GM12878 (cell line): ENCODE measurements at regions not wholly inside any gene's neighbourhood (a gene's known extent, or its start where the extent isn't known, plus 50 kb on each side); places are given as distances from the start of the nearest gene placed in this dataset.

Experiments
- ATF7 ChIP-seq: fragments of 450-650 bp; IDR thresholded peaks from 2 replicates; pipeline ENCODE4 v1.6.1; 2016; ENCODE audit warnings: low read depth, mild to moderate bottlenecking
- BACH1 ChIP-seq: fragments of 450-650 bp; IDR thresholded peaks from 2 replicates; pipeline ENCODE4 v1.6.1; 2017; ENCODE audit warnings: mild to moderate bottlenecking, borderline replicate concordance
- CHD1 ChIP-seq: IDR thresholded peaks from 2 replicates; pipeline ENCODE4 v1.6.1; 2012; ENCODE audit warnings: low read depth, low read length, improper control_type of control experiment
- CHD4 ChIP-seq: fragments of 200-600 bp; sonication (generic); IDR thresholded peaks from 2 replicates; pipeline ENCODE4 v1.6.1; 2016; ENCODE audit warnings: mild to moderate bottlenecking
- CREB1 ChIP-seq: IDR thresholded peaks from 2 replicates; pipeline ENCODE4 v1.6.1; 2012; ENCODE audit warnings: low read depth, mild to moderate bottlenecking, inconsistent platforms
- E2F4 ChIP-seq: IDR thresholded peaks from 2 replicates; pipeline ENCODE4 v1.6.1; 2012; ENCODE audit warnings: low read depth, low read length, improper control_type of control experiment
- HSF1 ChIP-seq: fragments of 150-350 bp; IDR thresholded peaks from 2 replicates; pipeline ENCODE4 v1.6.1; 2014; ENCODE audit warnings: mild to moderate bottlenecking, low read depth, low read length
- IRF4 ChIP-seq: IDR thresholded peaks from 2 replicates; pipeline ENCODE4 v1.6.1; 2011; ENCODE audit warnings: low read depth, low read length
- MEF2A ChIP-seq: IDR thresholded peaks from 2 replicates; pipeline ENCODE4 v1.6.1; 2011; ENCODE audit warnings: low read depth, mild to moderate bottlenecking, low read length, moderate library complexity; ENCODE audit not compliant: insufficient read depth
- MEF2B ChIP-seq: fragments of 450-650 bp; IDR thresholded peaks from 2 replicates; pipeline ENCODE4 v1.6.1; 2018; ENCODE audit warnings: mild to moderate bottlenecking, moderate library complexity; ENCODE audit not compliant: partially characterized antibody, poor library complexity, severe bottlenecking
- MTA3 ChIP-seq: IDR thresholded peaks from 2 replicates; pipeline ENCODE4 v1.6.1; 2012; ENCODE audit warnings: low read length, inconsistent platforms, borderline replicate concordance
- MYB ChIP-seq: fragments of 150-350 bp; IDR thresholded peaks from 2 replicates; pipeline ENCODE4 v1.6.1; 2014; ENCODE audit warnings: mild to moderate bottlenecking, low read depth, low read length, borderline replicate concordance
- NR2C1 ChIP-seq: fragments of 450-650 bp; IDR thresholded peaks from 2 replicates; pipeline ENCODE4 v1.6.1; 2017; ENCODE audit warnings: antibody characterized with exemption, mild to moderate bottlenecking, moderate library complexity
- POU2F2 ChIP-seq: IDR thresholded peaks from 3 replicates; pipeline ENCODE4 v1.6.1; 2011; ENCODE audit warnings: low read depth, mild to moderate bottlenecking, low read length, borderline replicate concordance
- RAD51 ChIP-seq: fragments of 450-650 bp; IDR thresholded peaks from 2 replicates; pipeline ENCODE4 v1.6.1; 2016; ENCODE audit warnings: moderate library complexity, mild to moderate bottlenecking, inconsistent platforms
- RELA ChIP-seq: fragments of 450-650 bp; IDR thresholded peaks from 2 replicates; pipeline ENCODE4 v1.8.0; 2014; ENCODE audit warnings: borderline replicate concordance; ENCODE audit not compliant: partially characterized antibody
- SIX5 ChIP-seq: IDR thresholded peaks from 2 replicates; pipeline ENCODE4 v1.6.1; 2011; ENCODE audit warnings: mild to moderate bottlenecking, low read depth, low read length, moderate library complexity; ENCODE audit not compliant: severe bottlenecking
- SP1 ChIP-seq: IDR thresholded peaks from one replicate; pipeline ENCODE4 v1.6.1; 2011; ENCODE audit warnings: low read depth, low read length
- SPI1 ChIP-seq: IDR thresholded peaks from 2 replicates; pipeline ENCODE4 v1.6.1; 2011; ENCODE audit warnings: low read depth, mild to moderate bottlenecking, low read length, moderate library complexity, borderline replicate concordance; ENCODE audit not compliant: insufficient read depth
- SRF ChIP-seq, 2 experiments: IDR thresholded peaks; 2 replicates each; pipeline ENCODE4 v1.6.1; 2011; ENCODE audit warnings: low read depth in 2 of 2, low read length in 2 of 2, mild to moderate bottlenecking in 1 of 2, moderate library complexity in 1 of 2
- TCF7 ChIP-seq: IDR thresholded peaks from 2 replicates; pipeline ENCODE4 v1.6.1; 2014; ENCODE audit warnings: antibody characterized with exemption, borderline replicate concordance
- YBX1 ChIP-seq: fragments of 450-650 bp; IDR thresholded peaks from 2 replicates; pipeline ENCODE4 v1.6.1; 2016; ENCODE audit warnings: antibody characterized with exemption
- ZNF622 ChIP-seq: fragments of 450-650 bp; IDR thresholded peaks from 2 replicates; pipeline ENCODE4 v1.6.1; 2017; ENCODE audit warnings: mild to moderate bottlenecking, inconsistent platforms
- TF ChIP-seq, protein P1 (sequence below): fragments of 450-650 bp; formaldehyde crosslinking; IDR thresholded peaks from 2 replicates; pipeline ENCODE4 v1.5.0; 2022; ENCODE audit warnings: mild to moderate bottlenecking, missing genetic modification characterization
- TF ChIP-seq, protein P2 (sequence below): fragments of 450-650 bp; IDR thresholded peaks from 2 replicates; pipeline ENCODE4 v1.6.1; 2017; ENCODE audit warnings: mild to moderate bottlenecking, low read depth, inconsistent platforms; ENCODE audit not compliant: poor library complexity, severe bottlenecking

- TF ChIP-seq HSF1: no peak
- peak; percentile 92 for TF ChIP-seq ATF7
- TF ChIP-seq, protein P1, sequence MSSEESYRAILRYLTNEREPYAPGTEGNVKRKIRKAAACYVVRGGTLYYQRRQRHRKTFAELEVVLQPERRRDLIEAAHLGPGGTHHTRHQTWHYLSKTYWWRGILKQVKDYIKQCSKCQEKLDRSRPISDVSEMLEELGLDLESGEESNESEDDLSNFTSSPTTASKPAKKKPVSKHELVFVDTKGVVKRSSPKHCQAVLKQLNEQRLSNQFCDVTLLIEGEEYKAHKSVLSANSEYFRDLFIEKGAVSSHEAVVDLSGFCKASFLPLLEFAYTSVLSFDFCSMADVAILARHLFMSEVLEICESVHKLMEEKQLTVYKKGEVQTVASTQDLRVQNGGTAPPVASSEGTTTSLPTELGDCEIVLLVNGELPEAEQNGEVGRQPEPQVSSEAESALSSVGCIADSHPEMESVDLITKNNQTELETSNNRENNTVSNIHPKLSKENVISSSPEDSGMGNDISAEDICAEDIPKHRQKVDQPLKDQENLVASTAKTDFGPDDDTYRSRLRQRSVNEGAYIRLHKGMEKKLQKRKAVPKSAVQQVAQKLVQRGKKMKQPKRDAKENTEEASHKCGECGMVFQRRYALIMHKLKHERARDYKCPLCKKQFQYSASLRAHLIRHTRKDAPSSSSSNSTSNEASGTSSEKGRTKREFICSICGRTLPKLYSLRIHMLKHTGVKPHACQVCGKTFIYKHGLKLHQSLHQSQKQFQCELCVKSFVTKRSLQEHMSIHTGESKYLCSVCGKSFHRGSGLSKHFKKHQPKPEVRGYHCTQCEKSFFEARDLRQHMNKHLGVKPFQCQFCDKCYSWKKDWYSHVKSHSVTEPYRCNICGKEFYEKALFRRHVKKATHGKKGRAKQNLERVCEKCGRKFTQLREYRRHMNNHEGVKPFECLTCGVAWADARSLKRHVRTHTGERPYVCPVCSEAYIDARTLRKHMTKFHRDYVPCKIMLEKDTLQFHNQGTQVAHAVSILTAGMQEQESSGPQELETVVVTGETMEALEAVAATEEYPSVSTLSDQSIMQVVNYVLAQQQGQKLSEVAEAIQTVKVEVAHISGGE: no peak
- TF ChIP-seq E2F4: no peak
- no peak for TF ChIP-seq CHD4
- no peak for TF ChIP-seq ZNF622
- TF ChIP-seq SIX5: no peak
- TF ChIP-seq MEF2B: peak; percentile 63
- 0 out of 2 replicates have a peak, but pooled peaks have one; percentile 13 for TF ChIP-seq BACH1
- TF ChIP-seq CREB1: peak; percentile 79
- no peak for TF ChIP-seq SPI1
- TF ChIP-seq RAD51: peak; percentile 59
- TF ChIP-seq YBX1: no peak
- TF ChIP-seq MTA3: no peak
- 0 out of 2 replicates have a peak, but pooled peaks have one; percentile 37 for TF ChIP-seq IRF4
- TF ChIP-seq MYB: no peak
- TF ChIP-seq, protein P2, sequence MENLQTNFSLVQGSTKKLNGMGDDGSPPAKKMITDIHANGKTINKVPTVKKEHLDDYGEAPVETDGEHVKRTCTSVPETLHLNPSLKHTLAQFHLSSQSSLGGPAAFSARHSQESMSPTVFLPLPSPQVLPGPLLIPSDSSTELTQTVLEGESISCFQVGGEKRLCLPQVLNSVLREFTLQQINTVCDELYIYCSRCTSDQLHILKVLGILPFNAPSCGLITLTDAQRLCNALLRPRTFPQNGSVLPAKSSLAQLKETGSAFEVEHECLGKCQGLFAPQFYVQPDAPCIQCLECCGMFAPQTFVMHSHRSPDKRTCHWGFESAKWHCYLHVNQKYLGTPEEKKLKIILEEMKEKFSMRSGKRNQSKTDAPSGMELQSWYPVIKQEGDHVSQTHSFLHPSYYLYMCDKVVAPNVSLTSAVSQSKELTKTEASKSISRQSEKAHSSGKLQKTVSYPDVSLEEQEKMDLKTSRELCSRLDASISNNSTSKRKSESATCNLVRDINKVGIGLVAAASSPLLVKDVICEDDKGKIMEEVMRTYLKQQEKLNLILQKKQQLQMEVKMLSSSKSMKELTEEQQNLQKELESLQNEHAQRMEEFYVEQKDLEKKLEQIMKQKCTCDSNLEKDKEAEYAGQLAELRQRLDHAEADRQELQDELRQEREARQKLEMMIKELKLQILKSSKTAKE: no peak
- TF ChIP-seq MEF2A: 0 out of 2 replicates have a peak, but pooled peaks have one; percentile 24
- no peak for TF ChIP-seq NR2C1
- TF ChIP-seq RELA: no peak
- TF ChIP-seq SP1: no peak
- TF ChIP-seq CHD1: no peak
- TF ChIP-seq SRF (IDR thresholded peaks at IDR 0.05; ENCODE audit: low read depth in 2 of 2, low read length in 2 of 2): no peak
- TF ChIP-seq POU2F2: no peak
- no peak for TF ChIP-seq TCF7
These were observed 332.1 kb downstream of the RRAGC start (continued) for GRCh38 chr1:38527373-38527966.
